H54 (cell line): ENCODE measurements at regions not wholly inside any gene's neighbourhood (a gene's known extent, or its start where the extent isn't known, plus 50 kb on each side); places are given as distances from the start of the nearest gene placed in this dataset.

Source experiments
- DNase-seq: peaks from one replicate; pipeline ENCODE4 v3.0.0; 2011; ENCODE audit warnings: low spot score, mixed read lengths; ENCODE audit not compliant: insufficient read length
- FAIRE-seq: peaks from 3 replicates; lab custom pipeline; 2011; peaks lifted over from hg19 to GRCh38; lab: Jason Lieb, UNC
- POLR2A ChIP-seq: IDR thresholded peaks from 2 replicates; pipeline ENCODE4 v1.6.1; 2011; ENCODE audit warnings: low read depth, mild to moderate bottlenecking, low read length

GRCh38 chr2:10992023-10992791 is 80.5 kb downstream of the KCNF1 start:
- TF ChIP-seq POLR2A: no peak
- no peak for DNase-seq
- no peak for FAIRE-seq

GRCh38 chr2:10993001-10993481 is 81.3 kb downstream of the KCNF1 start:
- DNase-seq (no peak), FAIRE-seq (no peak)
- no peak for TF ChIP-seq POLR2A

- no peak for FAIRE-seq
- TF ChIP-seq POLR2A: no peak
- DNase-seq: no peak
These were observed 83.7 kb downstream of the KCNF1 start for GRCh38 chr2:10995366-10995970.

GRCh38 chr2:11004199-11004598 is 92.5 kb downstream of the KCNF1 start:
- no peak for TF ChIP-seq POLR2A
- FAIRE-seq: no peak

GRCh38 chr2:11005032-11005431 is 93.3 kb downstream of the KCNF1 start:
- DNase-seq (no peak), FAIRE-seq (no peak)
- no peak for TF ChIP-seq POLR2A

More at GRCh38 chr2:11004199-11004598, 92.5 kb downstream of the KCNF1 start:
- DNase-seq: no peak

- TF ChIP-seq POLR2A: no peak
- DNase-seq: no peak
- no peak for FAIRE-seq
These were observed 94.5 kb downstream of the KCNF1 start for GRCh38 chr2:11006191-11006590.

GRCh38 chr2:11007331-11008264 is 95.9 kb downstream of the KCNF1 start:
- no peak for TF ChIP-seq POLR2A
- FAIRE-seq (no peak), DNase-seq (no peak)

GRCh38 chr2:11008773-11009172 is 97.0 kb downstream of the KCNF1 start:
- FAIRE-seq (no peak), DNase-seq (no peak)
- no peak for TF ChIP-seq POLR2A

GRCh38 chr2:11009176-11009575 is 97.4 kb downstream of the KCNF1 start:
- FAIRE-seq (no peak), DNase-seq (no peak)
- no peak for TF ChIP-seq POLR2A

GRCh38 chr2:11009891-11010290 is 98.2 kb downstream of the KCNF1 start:
- FAIRE-seq (no peak), DNase-seq (no peak)
- no peak for TF ChIP-seq POLR2A

- TF ChIP-seq POLR2A: no peak
- FAIRE-seq (no peak), DNase-seq (no peak)
These were observed 99.6 kb downstream of the KCNF1 start for GRCh38 chr2:11011359-11011758.

GRCh38 chr2:11012131-11012693 is 100.5 kb downstream of the KCNF1 start:
- DNase-seq: no peak
- TF ChIP-seq POLR2A: no peak
- no peak for FAIRE-seq

GRCh38 chr2:11013196-11013595 is 101.5 kb downstream of the KCNF1 start:
- no peak for TF ChIP-seq POLR2A
- no peak for FAIRE-seq
- DNase-seq: no peak

- TF ChIP-seq POLR2A: no peak
- DNase-seq (no peak), FAIRE-seq (no peak)
These were observed 102.3 kb downstream of the KCNF1 start for GRCh38 chr2:11014026-11014425.
